Amygdala (tissue), 56 donors: ENCODE measurements at regions not wholly inside any gene's neighbourhood (a gene's known extent, or its start where the extent isn't known, plus 50 kb on each side); places are given as distances from the start of the nearest gene placed in this dataset.

Source experiments
- DNase-seq, 56 donors: peaks; one replicate each; lab custom pipeline; 2025; lab: John Stamatoyannopoulos, UW

- no peak for DNase-seq
These were observed 237.7 kb upstream of the IPO5 start for GRCh38 chr13:97715763-97716162.

GRCh38 chr13:97716746-97717145 lies 236.7 kb upstream of the IPO5 start:
- DNase-seq = no peak

GRCh38 chr13:97719736-97720135 lies 233.7 kb upstream of the IPO5 start:
- DNase-seq = no peak

- no peak for DNase-seq
These were observed 232.6 kb upstream of the IPO5 start for GRCh38 chr13:97720896-97721295.

- no peak for DNase-seq
These were observed 229.8 kb upstream of the IPO5 start for GRCh38 chr13:97723655-97724054.

GRCh38 chr13:97724450-97724849 lies 229.0 kb upstream of the IPO5 start:
- DNase-seq = no peak

GRCh38 chr13:97726664-97727280 lies 226.7 kb upstream of the IPO5 start:
- peak in 1 of 56 donors; percentile 11 for DNase-seq

GRCh38 chr13:97727991-97728390 lies 225.5 kb upstream of the IPO5 start:
- DNase-seq = no peak

GRCh38 chr13:97736436-97736835 lies 217.0 kb upstream of the IPO5 start:
- DNase-seq = no peak

GRCh38 chr13:97742084-97742483 lies 211.4 kb upstream of the IPO5 start:
- DNase-seq = no peak

- no peak for DNase-seq
These were observed 209.5 kb upstream of the IPO5 start for GRCh38 chr13:97743938-97744337.

GRCh38 chr13:97746649-97747048 lies 206.8 kb upstream of the IPO5 start:
- no peak for DNase-seq

- DNase-seq = no peak
These were observed 204.3 kb upstream of the IPO5 start for GRCh38 chr13:97749174-97749573.

- DNase-seq = no peak
These were observed 202.0 kb upstream of the IPO5 start for GRCh38 chr13:97751477-97751876.

GRCh38 chr13:97752961-97753668 lies 200.4 kb upstream of the IPO5 start:
- DNase-seq = no peak

- no peak for DNase-seq
These were observed 199.4 kb upstream of the IPO5 start for GRCh38 chr13:97753942-97754670.

GRCh38 chr13:97757807-97758206 lies 195.7 kb upstream of the IPO5 start:
- no peak for DNase-seq

- DNase-seq = no peak
These were observed 195.2 kb upstream of the IPO5 start for GRCh38 chr13:97758317-97758716.

GRCh38 chr13:97761796-97762540 lies 191.5 kb upstream of the IPO5 start:
- DNase-seq = no peak

- no peak for DNase-seq
These were observed 186.7 kb upstream of the IPO5 start for GRCh38 chr13:97766749-97767148.

- no peak for DNase-seq
These were observed 185.3 kb upstream of the IPO5 start for GRCh38 chr13:97768134-97768533.
